Neural cell (in vitro differentiated cells): ENCODE measurements at regions not wholly inside any gene's neighbourhood (a gene's known extent, or its start where the extent isn't known, plus 50 kb on each side); places are given as distances from the start of the nearest gene placed in this dataset.

Experiments used
- EZH2 ChIP-seq: fragments of 200-600, 300-800 bp; shearing (Covaris generic), sonication (generic); IDR thresholded peaks from 2 replicates; pipeline ENCODE4 v1.6.1; 2014; ENCODE audit warnings: antibody characterized with exemption, low read length, borderline replicate concordance, mild to moderate bottlenecking; ENCODE audit not compliant: insufficient read depth, poor library complexity, severe bottlenecking
- POLR2AphosphoS5 ChIP-seq: IDR thresholded peaks from 2 replicates; pipeline ENCODE4 v1.6.1; 2012
- RAD21 ChIP-seq: fragments of 450-650 bp; conservative IDR thresholded peaks from 2 replicates; pipeline ENCODE4 v1.6.1; 2014; ENCODE audit warnings: antibody characterized with exemption, mild to moderate bottlenecking, moderate library complexity
- SMC3 ChIP-seq: fragments of 450-650 bp; conservative IDR thresholded peaks from 2 replicates; pipeline ENCODE4 v1.6.1; 2014; ENCODE audit warnings: antibody characterized with exemption, mild to moderate bottlenecking, moderate library complexity; ENCODE audit not compliant: poor library complexity
- TAF1 ChIP-seq: IDR thresholded peaks from 2 replicates; pipeline ENCODE4 v1.6.1; 2012; ENCODE audit warnings: low read depth
- TF ChIP-seq, protein P1 (sequence below): fragments of 450-650 bp; IDR thresholded peaks from 2 replicates; pipeline ENCODE4 v1.5.1; 2014; ENCODE audit warnings: antibody characterized with exemption, mild to moderate bottlenecking, moderate library complexity; ENCODE audit not compliant: poor library complexity, severe bottlenecking
- TF ChIP-seq, protein P2 (sequence below): IDR thresholded peaks from 2 replicates; pipeline ENCODE4 v1.6.1; 2012; ENCODE audit warnings: borderline replicate concordance

GRCh38 chr2:217065695-217066405 is 206.0 kb upstream of the TNP1 start:
- TF ChIP-seq, protein P1, sequence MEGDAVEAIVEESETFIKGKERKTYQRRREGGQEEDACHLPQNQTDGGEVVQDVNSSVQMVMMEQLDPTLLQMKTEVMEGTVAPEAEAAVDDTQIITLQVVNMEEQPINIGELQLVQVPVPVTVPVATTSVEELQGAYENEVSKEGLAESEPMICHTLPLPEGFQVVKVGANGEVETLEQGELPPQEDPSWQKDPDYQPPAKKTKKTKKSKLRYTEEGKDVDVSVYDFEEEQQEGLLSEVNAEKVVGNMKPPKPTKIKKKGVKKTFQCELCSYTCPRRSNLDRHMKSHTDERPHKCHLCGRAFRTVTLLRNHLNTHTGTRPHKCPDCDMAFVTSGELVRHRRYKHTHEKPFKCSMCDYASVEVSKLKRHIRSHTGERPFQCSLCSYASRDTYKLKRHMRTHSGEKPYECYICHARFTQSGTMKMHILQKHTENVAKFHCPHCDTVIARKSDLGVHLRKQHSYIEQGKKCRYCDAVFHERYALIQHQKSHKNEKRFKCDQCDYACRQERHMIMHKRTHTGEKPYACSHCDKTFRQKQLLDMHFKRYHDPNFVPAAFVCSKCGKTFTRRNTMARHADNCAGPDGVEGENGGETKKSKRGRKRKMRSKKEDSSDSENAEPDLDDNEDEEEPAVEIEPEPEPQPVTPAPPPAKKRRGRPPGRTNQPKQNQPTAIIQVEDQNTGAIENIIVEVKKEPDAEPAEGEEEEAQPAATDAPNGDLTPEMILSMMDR = no peak
- no peak for TF ChIP-seq EZH2
- no peak for TF ChIP-seq SMC3
- TF ChIP-seq TAF1 = no peak
- TF ChIP-seq RAD21 = no peak
- TF ChIP-seq POLR2AphosphoS5 = no peak
- TF ChIP-seq, protein P2, sequence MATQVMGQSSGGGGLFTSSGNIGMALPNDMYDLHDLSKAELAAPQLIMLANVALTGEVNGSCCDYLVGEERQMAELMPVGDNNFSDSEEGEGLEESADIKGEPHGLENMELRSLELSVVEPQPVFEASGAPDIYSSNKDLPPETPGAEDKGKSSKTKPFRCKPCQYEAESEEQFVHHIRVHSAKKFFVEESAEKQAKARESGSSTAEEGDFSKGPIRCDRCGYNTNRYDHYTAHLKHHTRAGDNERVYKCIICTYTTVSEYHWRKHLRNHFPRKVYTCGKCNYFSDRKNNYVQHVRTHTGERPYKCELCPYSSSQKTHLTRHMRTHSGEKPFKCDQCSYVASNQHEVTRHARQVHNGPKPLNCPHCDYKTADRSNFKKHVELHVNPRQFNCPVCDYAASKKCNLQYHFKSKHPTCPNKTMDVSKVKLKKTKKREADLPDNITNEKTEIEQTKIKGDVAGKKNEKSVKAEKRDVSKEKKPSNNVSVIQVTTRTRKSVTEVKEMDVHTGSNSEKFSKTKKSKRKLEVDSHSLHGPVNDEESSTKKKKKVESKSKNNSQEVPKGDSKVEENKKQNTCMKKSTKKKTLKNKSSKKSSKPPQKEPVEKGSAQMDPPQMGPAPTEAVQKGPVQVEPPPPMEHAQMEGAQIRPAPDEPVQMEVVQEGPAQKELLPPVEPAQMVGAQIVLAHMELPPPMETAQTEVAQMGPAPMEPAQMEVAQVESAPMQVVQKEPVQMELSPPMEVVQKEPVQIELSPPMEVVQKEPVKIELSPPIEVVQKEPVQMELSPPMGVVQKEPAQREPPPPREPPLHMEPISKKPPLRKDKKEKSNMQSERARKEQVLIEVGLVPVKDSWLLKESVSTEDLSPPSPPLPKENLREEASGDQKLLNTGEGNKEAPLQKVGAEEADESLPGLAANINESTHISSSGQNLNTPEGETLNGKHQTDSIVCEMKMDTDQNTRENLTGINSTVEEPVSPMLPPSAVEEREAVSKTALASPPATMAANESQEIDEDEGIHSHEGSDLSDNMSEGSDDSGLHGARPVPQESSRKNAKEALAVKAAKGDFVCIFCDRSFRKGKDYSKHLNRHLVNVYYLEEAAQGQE = no peak
